Suprapubic skin (tissue), 4 donors: ENCODE measurements at regions not wholly inside any gene's neighbourhood (a gene's known extent, or its start where the extent isn't known, plus 50 kb on each side); places are given as distances from the start of the nearest gene placed in this dataset.

Source experiments
- DNase-seq, 2 donors: peaks; one replicate each; pipeline ENCODE4 v3.0.0-alpha.2; 2019; ENCODE audit warnings: low spot score in 2 of 2
- H3K27ac ChIP-seq: fragments of 200-600 bp; sonication (generic); one replicate; pipeline ENCODE4 v1.5.1; 2019
- H3K27me3 ChIP-seq: fragments of 200-600 bp; sonication (generic); one replicate; pipeline ENCODE4 v1.5.1; 2019
- H3K36me3 ChIP-seq: fragments of 200-600 bp; sonication (generic); one replicate; pipeline ENCODE4 v1.5.1; 2019
- H3K4me1 ChIP-seq: fragments of 200-600 bp; sonication (generic); one replicate; pipeline ENCODE4 v1.5.1; 2019
- H3K4me3 ChIP-seq: fragments of 200-600 bp; sonication (generic); one replicate; pipeline ENCODE4 v1.5.1; 2019; ENCODE audit warnings: mild to moderate bottlenecking
- H3K9me3 ChIP-seq: fragments of 200-600 bp; sonication (generic); one replicate; pipeline ENCODE4 v1.5.1; 2019
- CTCF ChIP-seq, 2 donors: fragments of 200-600 bp in 1 of 2; fragments of 450-650 bp in 1 of 2; sonication (generic) in 1 of 2; IDR thresholded peaks; one replicate each; pipeline ENCODE4 v1.5.1; 2016 to 2019; ENCODE audit warnings: antibody characterized with exemption in 2 of 2, mild to moderate bottlenecking in 1 of 2, moderate library complexity in 1 of 2
- EP300 ChIP-seq: sonication (generic); formaldehyde crosslinking; IDR thresholded peaks from one replicate; pipeline ENCODE4 v1.6.1; 2017; ENCODE audit warnings: antibody characterized with exemption
- POLR2A ChIP-seq, 2 donors: fragments of 450-650 bp; IDR thresholded peaks; one replicate each; pipeline ENCODE4 v1.6.1; 2017; ENCODE audit warnings: antibody characterized with exemption in 2 of 2, mild to moderate bottlenecking in 2 of 2, moderate library complexity in 2 of 2
- POLR2AphosphoS5 ChIP-seq, 3 donors: sonication (generic); formaldehyde crosslinking; IDR thresholded peaks; one replicate each; pipeline ENCODE4 v1.6.1; 2017; ENCODE audit warnings: antibody characterized with exemption in 3 of 3
- WGBS: methylation state at CpG from one replicate; pipeline ENCODE4 v1.1.5; 2018; 5-methylcytosine and 5-hydroxymethylcytosine counted together

- Histone ChIP-seq H3K4me3 (no peak overlapping the region), H3K9me3 (no peaks in the 10 kb centered on the region), H3K36me3 (no peaks in the 10 kb centered on the region), H3K27me3 (peaks cover 2% of the 10 kb centered on the region), H3K4me1 (no peaks in the 10 kb centered on the region), H3K27ac (no peak overlapping the region)
- 81% methylated on average over 1 of the region's 1 CpG for WGBS
- no peak for TF ChIP-seq POLR2AphosphoS5 (IDR thresholded peaks at IDR 0.05)
- no peak for TF ChIP-seq CTCF (IDR thresholded peaks at IDR 0.05)
- TF ChIP-seq POLR2A (IDR thresholded peaks at IDR 0.05), result no peak
- TF ChIP-seq EP300, result no peak
- DNase-seq, result no peak
These were observed 551.7 kb downstream of the RNF144A start for GRCh38 chr2:7468955-7469354.

DNA sequence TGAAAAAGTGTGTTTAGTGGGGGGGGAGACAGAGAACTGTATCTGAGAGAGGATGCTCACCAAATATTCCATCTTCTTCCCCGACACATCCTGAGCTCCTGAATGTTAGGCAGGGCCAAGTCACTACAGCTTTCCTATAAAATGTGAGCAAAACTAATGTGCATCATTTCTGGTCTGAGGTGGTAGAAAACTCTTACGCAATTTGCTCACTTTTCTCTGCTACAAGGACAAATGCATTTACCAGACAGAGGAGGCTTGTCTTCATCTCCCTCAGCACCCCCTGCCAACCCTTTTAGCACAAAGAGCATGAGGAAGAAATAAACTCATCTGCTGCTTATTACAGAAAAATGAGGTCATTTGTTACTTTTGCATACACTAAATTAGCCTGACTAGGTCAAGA lies 554.0 kb downstream of the RNF144A start:
- DNase-seq, result no peak
- H3K4me1 ChIP-seq, result no peaks in the 10 kb centered on the region
- H3K27ac ChIP-seq, result no peak overlapping the region
- peaks cover 2% of the 10 kb centered on the region for H3K27me3 ChIP-seq
- no peaks in the 10 kb centered on the region for H3K9me3 ChIP-seq
- no peak overlapping the region for H3K4me3 ChIP-seq
- 96% methylated on average over 2 of the region's 2 CpGs for WGBS
- no peak for TF ChIP-seq POLR2AphosphoS5 (IDR thresholded peaks at IDR 0.05)
- no peak for TF ChIP-seq CTCF (IDR thresholded peaks at IDR 0.05)
- H3K36me3 ChIP-seq, result no peaks in the 10 kb centered on the region

DNA sequence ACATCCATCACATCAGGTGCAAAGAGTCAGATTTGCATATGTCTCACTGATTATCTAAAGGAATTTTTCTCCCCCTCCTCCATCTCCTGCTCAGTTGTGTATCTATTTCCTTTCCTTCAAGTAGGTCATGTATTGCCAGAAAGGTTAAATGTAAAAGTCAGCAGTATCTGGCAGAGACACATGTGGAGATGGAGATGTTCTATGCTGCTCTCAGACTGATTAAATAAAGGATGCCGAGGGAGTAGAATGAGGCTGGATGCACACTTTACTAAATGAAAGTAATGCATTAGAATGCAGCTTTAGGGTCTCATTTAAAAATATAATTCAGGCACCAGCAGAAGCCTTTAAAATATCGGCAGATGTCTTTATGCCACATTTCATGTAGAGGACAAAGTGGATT lies 555.3 kb downstream of the RNF144A start:
- DNase-seq, result no peak
- H3K27me3 ChIP-seq, result peaks cover 2% of the 10 kb centered on the region
- no peaks in the 10 kb centered on the region for H3K9me3 ChIP-seq
- 82% methylated on average over 2 of the region's 2 CpGs for WGBS
- H3K4me3 ChIP-seq, result no peak overlapping the region
- no peak overlapping the region for H3K27ac ChIP-seq
- no peaks in the 10 kb centered on the region for H3K36me3 ChIP-seq
- no peaks in the 10 kb centered on the region for H3K4me1 ChIP-seq
- TF ChIP-seq POLR2AphosphoS5 (IDR thresholded peaks at IDR 0.05) (no peak), EP300 (no peak), CTCF (IDR thresholded peaks at IDR 0.05) (no peak), POLR2A (IDR thresholded peaks at IDR 0.05) (no peak)

DNA sequence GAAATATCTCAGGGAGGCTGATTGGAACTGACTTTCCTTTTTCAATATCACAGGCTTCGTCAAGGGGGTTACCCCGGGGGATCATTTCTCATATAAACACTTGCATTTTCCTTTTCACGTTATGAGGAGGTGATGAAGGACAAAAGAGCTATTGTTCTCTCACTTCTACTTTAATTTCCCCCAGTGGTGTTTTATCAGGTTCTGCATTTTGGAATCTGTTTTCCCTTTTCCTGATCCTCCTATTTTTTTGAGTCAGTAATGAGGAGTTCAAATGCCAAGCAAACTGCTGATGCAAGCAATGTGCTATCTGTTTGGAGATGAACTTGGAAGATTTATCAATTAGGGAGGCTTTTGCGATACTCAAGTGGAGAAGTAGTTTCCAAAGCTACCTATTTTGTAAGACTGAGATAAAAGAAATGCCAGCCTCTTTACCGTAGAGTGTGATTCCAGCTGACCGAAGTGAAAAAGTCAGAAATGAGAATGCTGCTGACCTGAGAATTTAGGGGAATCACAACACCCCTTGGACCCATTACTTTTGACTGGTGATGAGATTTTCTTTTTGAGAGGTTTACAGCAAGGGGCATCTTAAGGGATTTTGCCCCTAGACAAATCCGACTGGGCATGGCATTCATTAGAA lies 556.0 kb downstream of the RNF144A start:
- 77% methylated on average over 7 of the region's 7 CpGs for WGBS
- no peaks in the 10 kb centered on the region for H3K36me3 ChIP-seq
- H3K4me1 ChIP-seq, result no peaks in the 10 kb centered on the region
- TF ChIP-seq POLR2AphosphoS5 (IDR thresholded peaks at IDR 0.05), result no peak
- TF ChIP-seq CTCF (IDR thresholded peaks at IDR 0.05), result no peak
- TF ChIP-seq EP300, result no peak
- no peak for TF ChIP-seq POLR2A (IDR thresholded peaks at IDR 0.05)
- H3K27ac ChIP-seq, result no peak overlapping the region
- H3K4me3 ChIP-seq, result no peak overlapping the region
- H3K27me3 ChIP-seq, result no peaks in the 10 kb centered on the region
- H3K9me3 ChIP-seq, result no peaks in the 10 kb centered on the region
- DNase-seq, result no peak

DNA sequence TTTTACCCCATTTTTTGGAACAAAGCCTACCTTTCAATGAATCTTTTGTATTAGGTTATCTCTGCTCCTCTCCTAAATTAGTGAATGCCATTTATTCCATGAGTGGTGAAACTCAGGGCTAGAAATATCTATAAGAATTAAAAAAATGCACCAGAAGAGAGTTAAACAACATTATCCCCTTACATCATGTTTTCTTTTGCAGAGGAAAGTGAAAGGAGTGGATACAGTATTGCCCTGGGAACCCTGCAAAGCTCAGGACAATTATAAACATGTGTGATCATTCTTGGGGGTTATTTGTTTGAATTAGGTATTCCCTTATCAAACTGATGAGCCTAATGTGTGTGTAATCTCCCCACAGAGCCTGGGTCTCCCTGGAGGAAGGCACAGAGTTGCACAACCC lies 559.2 kb downstream of the RNF144A start:
- no peaks in the 10 kb centered on the region for H3K27me3 ChIP-seq
- no peaks in the 10 kb centered on the region for H3K9me3 ChIP-seq
- no peak for DNase-seq
- no peak overlapping the region for H3K27ac ChIP-seq
- TF ChIP-seq EP300 (no peak), CTCF (IDR thresholded peaks at IDR 0.05) (no peak), POLR2AphosphoS5 (IDR thresholded peaks at IDR 0.05) (no peak), POLR2A (IDR thresholded peaks at IDR 0.05) (no peak)
- H3K4me3 ChIP-seq, result no peak overlapping the region
- H3K4me1 ChIP-seq, result no peaks in the 10 kb centered on the region
- H3K36me3 ChIP-seq, result no peaks in the 10 kb centered on the region
